CD4-positive, alpha-beta memory T cell (primary cell): ENCODE measurements at regions not wholly inside any gene's neighbourhood (a gene's known extent, or its start where the extent isn't known, plus 50 kb on each side); places are given as distances from the start of the nearest gene placed in this dataset.
A peak's percentile ranks its signal among the peaks of the same experiment; 100 is the strongest.

Experiments used
- CTCF ChIA-PET: fragments of 350-600 bp; sonication (Branson Sonifier 250); formaldehyde crosslinking; loops from one replicate; lab custom pipeline; 2021; ENCODE audit warnings: inconsistent platforms; ENCODE audit not compliant: partially characterized antibody; lab: Charles Lee
- POLR2A ChIA-PET: fragments of 350-600 bp; sonication (Branson Sonifier 250); formaldehyde crosslinking; loops from one replicate; lab custom pipeline; 2021; ENCODE audit not compliant: partially characterized antibody; lab: Charles Lee
- DNase-seq, 5 donors: peaks; one replicate each; pipeline versions ENCODE4 v3.0.0 to v3.0.0-alpha.2; 2020 to 2022; ENCODE audit warnings: mixed read lengths in 1 of 5
- H3K27ac ChIP-seq: one replicate; pipeline ENCODE4 v1.7.0; 2013; ENCODE audit warnings: low read depth, low read length
- H3K27me3 ChIP-seq: 2 replicates; pipeline ENCODE4 v1.7.0; 2013; ENCODE audit warnings: mild to moderate bottlenecking, low read length, moderate library complexity; ENCODE audit not compliant: insufficient read depth
- H3K36me3 ChIP-seq: 2 replicates; pipeline ENCODE4 v1.7.0; 2013; ENCODE audit warnings: mild to moderate bottlenecking, low read length, moderate library complexity; ENCODE audit not compliant: insufficient read depth
- H3K4me1 ChIP-seq: 2 replicates; pipeline ENCODE4 v1.7.0; 2013; ENCODE audit warnings: mild to moderate bottlenecking, low read length, moderate library complexity; ENCODE audit not compliant: insufficient read depth
- H3K4me3 ChIP-seq, 2 donors: one replicate each; pipeline ENCODE4 v1.7.0; 2013; ENCODE audit warnings: low read length in 2 of 2, mild to moderate bottlenecking in 1 of 2
- H3K9me3 ChIP-seq, 2 donors: one replicate each; pipeline ENCODE4 v1.7.0; 2013; ENCODE audit warnings: low read length in 2 of 2, control low read depth in 1 of 2; ENCODE audit not compliant: control insufficient read depth in 1 of 2
- H3K27ac Mint-ChIP-seq, 7 donors: one replicate each; pipeline ENCODE4 v1.8.0; 2020 to 2021; ENCODE audit warnings: mixed read lengths in 7 of 7, mild to moderate bottlenecking in 6 of 7, inconsistent platforms in 3 of 7, moderate library complexity in 3 of 7
- H3K27me3 Mint-ChIP-seq, 2 donors: one replicate each; pipeline ENCODE4 v1.8.0; 2020 to 2021; ENCODE audit warnings: mixed read lengths in 2 of 2
- H3K36me3 Mint-ChIP-seq, 2 donors: one replicate each; pipeline ENCODE4 v1.8.0; 2020 to 2021; ENCODE audit warnings: mixed read lengths in 2 of 2, inconsistent platforms in 1 of 2, mild to moderate bottlenecking in 1 of 2
- H3K4me1 Mint-ChIP-seq, 4 donors: one replicate each; pipeline ENCODE4 v1.8.0; 2020 to 2021; ENCODE audit warnings: mixed read lengths in 4 of 4, mild to moderate bottlenecking in 1 of 4
- H3K4me3 Mint-ChIP-seq, 8 donors: one replicate each; pipeline ENCODE4 v1.8.0; 2020 to 2021; ENCODE audit warnings: mixed read lengths in 8 of 8, mild to moderate bottlenecking in 7 of 8, moderate library complexity in 6 of 8, inconsistent platforms in 3 of 8
- H3K9me3 Mint-ChIP-seq, 8 donors: one replicate each; pipeline ENCODE4 v1.8.0; 2020 to 2021; ENCODE audit warnings: mixed read lengths in 8 of 8, mild to moderate bottlenecking in 5 of 8, inconsistent platforms in 3 of 8, moderate library complexity in 1 of 8
- intact Hi-C: fragments of 100-400 bp; cut with micrococcal nuclease; formaldehyde crosslinking; loops from one replicate; pipeline ENCODE4 v1.15.1; 2023

DNA sequence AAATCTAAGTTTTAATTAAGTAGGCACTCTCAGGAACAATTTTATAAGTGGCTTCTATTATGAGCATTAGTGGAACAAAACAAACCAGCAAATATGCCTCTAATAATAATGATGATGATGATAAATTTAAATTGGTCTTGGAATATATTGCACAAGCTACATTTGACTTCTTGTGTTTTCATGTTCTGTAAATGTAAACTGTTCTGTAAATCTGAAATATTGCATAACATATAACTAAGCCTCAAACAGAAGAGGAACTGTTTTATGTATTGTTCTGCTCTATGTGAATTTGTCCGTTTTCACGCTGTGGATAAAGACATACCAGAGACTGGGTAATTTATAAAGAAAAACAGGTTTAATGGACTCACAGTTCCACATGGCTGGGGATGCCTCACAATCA lies 625.2 kb upstream of the CELF2 start:
- ChIA-PET POLR2A (no interaction called here), CTCF (interaction anchor here (1.7 kb wide), 1 partner anchor 12 kb away, joined by 3 read pairs; no protein-coding TSS in a partner anchor)
- H3K9me3 ChIP-seq: no peaks in the 10 kb centered on the region
- H3K27ac Mint-ChIP-seq: no peak overlapping the region
- H3K4me1 Mint-ChIP-seq: no peaks in the 10 kb centered on the region
- H3K36me3 Mint-ChIP-seq: no peaks in the 10 kb centered on the region
- H3K4me1 ChIP-seq: no peaks in the 10 kb centered on the region
- peaks cover 0 to 7% of the 10 kb centered on the region in 2 donors for H3K27me3 Mint-ChIP-seq
- H3K4me3 Mint-ChIP-seq: no peak overlapping the region
- intact Hi-C loops: no loop called here
- no peaks in the 10 kb centered on the region for H3K27me3 ChIP-seq
- peaks cover 0 to 2% (median 0%) of the 10 kb centered on the region in 8 donors for H3K9me3 Mint-ChIP-seq
- no peak overlapping the region for H3K4me3 ChIP-seq
- no peaks in the 10 kb centered on the region for H3K36me3 ChIP-seq
- no peak overlapping the region for H3K27ac ChIP-seq
- no peak for DNase-seq

DNA sequence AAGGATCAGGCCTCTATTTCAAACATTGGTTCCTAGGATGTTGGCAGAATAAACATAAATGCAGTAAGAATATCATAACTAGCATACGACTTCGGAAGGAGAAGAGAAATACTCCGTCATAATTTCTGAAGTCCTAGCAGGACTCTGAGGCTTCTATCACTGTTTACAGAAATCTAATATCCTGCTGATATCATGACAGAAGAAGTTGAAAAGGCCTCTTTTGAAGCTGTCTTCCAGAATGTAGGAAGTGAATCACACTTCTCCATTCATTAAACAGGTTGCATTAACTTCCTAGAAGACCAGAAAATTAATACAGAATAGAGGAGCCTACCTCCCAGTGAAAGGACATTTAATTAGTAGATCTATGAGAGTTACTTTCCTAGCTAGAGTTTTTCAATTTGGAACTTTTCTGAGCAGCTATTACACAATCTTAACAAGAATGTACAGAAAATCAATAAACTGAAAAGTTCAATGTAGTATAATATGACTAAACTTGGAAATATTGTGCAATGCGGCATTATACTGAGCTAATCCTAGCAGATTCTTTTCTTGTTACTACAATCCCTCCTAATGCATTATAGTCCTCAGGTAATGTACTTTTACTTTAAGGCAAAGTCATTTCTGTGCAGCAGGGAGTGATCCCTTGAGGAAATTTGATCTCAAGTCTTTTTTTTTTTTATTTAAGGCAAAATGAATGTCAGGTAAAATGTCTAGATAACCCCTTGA lies 622.6 kb upstream of the CELF2 start:
- H3K9me3 ChIP-seq: no peaks in the 10 kb centered on the region
- no peak overlapping the region for H3K27ac ChIP-seq
- DNase-seq: no peak
- no peaks in the 10 kb centered on the region for H3K36me3 Mint-ChIP-seq
- no peak overlapping the region for H3K4me3 Mint-ChIP-seq
- H3K36me3 ChIP-seq: no peaks in the 10 kb centered on the region
- intact Hi-C loops: no loop called here
- H3K27ac Mint-ChIP-seq: no peak overlapping the region
- H3K4me1 Mint-ChIP-seq: no peaks in the 10 kb centered on the region
- no peaks in the 10 kb centered on the region for H3K4me1 ChIP-seq
- H3K27me3 ChIP-seq: no peaks in the 10 kb centered on the region
- no peak overlapping the region for H3K4me3 ChIP-seq
- H3K27me3 Mint-ChIP-seq: peaks cover 0 to 7% of the 10 kb centered on the region in 2 donors
- H3K9me3 Mint-ChIP-seq: no peaks in the 10 kb centered on the region
- CTCF ChIA-PET: no interaction called here
- POLR2A ChIA-PET: no interaction called here

- Histone ChIP-seq H3K27ac (no peak overlapping the region), H3K4me1 (no peaks in the 10 kb centered on the region), H3K36me3 (no peaks in the 10 kb centered on the region), H3K4me3 (no peak overlapping the region), H3K9me3 (no peaks in the 10 kb centered on the region), H3K27me3 (no peaks in the 10 kb centered on the region)
- DNase-seq: no peak
- CTCF ChIA-PET: no interaction called here
- Mint-ChIP-seq H3K4me1 (no peaks in the 10 kb centered on the region), H3K36me3 (no peaks in the 10 kb centered on the region), H3K4me3 (no peak overlapping the region), H3K9me3 (peaks cover 0 to under 1% (median 0%) of the 10 kb centered on the region in 8 donors), H3K27ac (no peak overlapping the region), H3K27me3 (peaks cover 0 to 7% of the 10 kb centered on the region in 2 donors)
- POLR2A ChIA-PET: no interaction called here
- intact Hi-C loops: no loop called here
Measured at GRCh38 chr10:10396601-10397000, 621.1 kb upstream of the CELF2 start.

DNA sequence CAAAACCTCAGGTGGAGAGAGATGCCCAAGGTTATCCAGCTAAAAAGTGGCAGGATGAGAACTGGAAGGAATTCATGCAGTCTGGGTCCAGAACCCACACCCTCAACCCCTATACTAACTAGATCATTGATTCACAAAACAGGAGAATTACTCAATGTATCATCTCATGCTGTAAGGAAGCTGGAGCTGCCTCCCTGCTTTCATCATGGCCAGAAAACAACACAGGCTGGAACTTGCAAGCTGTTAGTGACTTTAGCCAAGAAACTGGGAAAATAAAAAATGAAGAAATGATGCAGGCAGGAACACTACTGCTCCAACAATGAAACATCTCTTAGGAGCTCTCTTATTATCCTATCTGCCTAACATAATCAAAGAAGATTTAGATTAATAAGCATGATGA lies 619.8 kb upstream of the CELF2 start:
- no peak overlapping the region for H3K4me3 ChIP-seq
- H3K36me3 Mint-ChIP-seq: no peaks in the 10 kb centered on the region
- ChIA-PET POLR2A (no interaction called here), CTCF (no interaction called here)
- H3K36me3 ChIP-seq: no peaks in the 10 kb centered on the region
- DNase-seq: no peak
- H3K4me3 Mint-ChIP-seq: no peak overlapping the region
- no peaks in the 10 kb centered on the region for H3K27me3 ChIP-seq
- no peak overlapping the region for H3K27ac Mint-ChIP-seq
- no peaks in the 10 kb centered on the region for H3K4me1 ChIP-seq
- no peak overlapping the region for H3K27ac ChIP-seq
- peaks cover 0 to 4% (median 0%) of the 10 kb centered on the region in 8 donors for H3K9me3 Mint-ChIP-seq
- peaks cover 0 to 10% of the 10 kb centered on the region in 2 donors for H3K27me3 Mint-ChIP-seq
- H3K4me1 Mint-ChIP-seq: no peaks in the 10 kb centered on the region
- intact Hi-C loops: no loop called here
- no peaks in the 10 kb centered on the region for H3K9me3 ChIP-seq

GRCh38 chr10:10403762-10404161 lies 613.9 kb upstream of the CELF2 start:
- Histone ChIP-seq H3K27ac (no peak overlapping the region), H3K9me3 (no peaks in the 10 kb centered on the region), H3K36me3 (no peaks in the 10 kb centered on the region), H3K4me1 (no peaks in the 10 kb centered on the region), H3K27me3 (no peaks in the 10 kb centered on the region), H3K4me3 (no peak overlapping the region)
- POLR2A ChIA-PET: no interaction called here
- CTCF ChIA-PET: no interaction called here
- Mint-ChIP-seq H3K9me3 (peaks cover 0 to 4% (median 0%) of the 10 kb centered on the region in 8 donors), H3K27ac (no peak overlapping the region), H3K27me3 (peaks cover 2 to 8% of the 10 kb centered on the region in 2 donors), H3K4me1 (no peaks in the 10 kb centered on the region), H3K36me3 (no peaks in the 10 kb centered on the region), H3K4me3 (no peak overlapping the region)
- intact Hi-C loops: no loop called here
- no peak for DNase-seq

DNA sequence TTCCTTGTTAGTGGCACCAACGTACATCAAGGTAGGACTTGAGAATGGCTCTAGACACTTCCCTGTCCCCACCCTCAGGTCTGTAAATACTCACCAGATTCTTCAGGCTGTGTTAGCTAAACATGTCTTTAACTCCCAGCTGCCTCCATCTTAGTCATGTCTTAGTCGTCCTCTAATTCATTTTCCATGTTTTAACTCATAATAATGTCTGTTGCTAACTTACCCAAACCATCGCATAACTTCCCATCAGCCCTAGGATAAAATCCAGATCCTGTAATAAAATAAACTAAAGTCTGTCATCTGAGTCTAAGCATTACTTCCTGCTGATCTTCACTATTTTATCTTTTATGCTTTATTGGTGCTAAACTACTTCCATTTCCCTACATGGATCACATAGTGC lies 600.0 kb upstream of the CELF2 start:
- intact Hi-C loops: no loop called here
- H3K4me1 Mint-ChIP-seq: peaks cover 0 to 16% (median 7%) of the 10 kb centered on the region in 4 donors
- H3K27ac Mint-ChIP-seq: peak overlapping the region in 1 of 7 donors; percentile 1
- ChIA-PET CTCF (no interaction called here), POLR2A (no interaction called here)
- H3K27me3 Mint-ChIP-seq: peaks cover 0 to 3% of the 10 kb centered on the region in 2 donors
- H3K9me3 Mint-ChIP-seq: no peaks in the 10 kb centered on the region
- H3K4me1 ChIP-seq: peaks cover 6% of the 10 kb centered on the region
- H3K9me3 ChIP-seq: no peaks in the 10 kb centered on the region
- H3K27ac ChIP-seq: no peak overlapping the region
- H3K27me3 ChIP-seq: no peaks in the 10 kb centered on the region
- no peak overlapping the region for H3K4me3 ChIP-seq
- H3K4me3 Mint-ChIP-seq: no peak overlapping the region
- H3K36me3 ChIP-seq: no peaks in the 10 kb centered on the region
- no peak for DNase-seq
- H3K36me3 Mint-ChIP-seq: no peaks in the 10 kb centered on the region

DNA sequence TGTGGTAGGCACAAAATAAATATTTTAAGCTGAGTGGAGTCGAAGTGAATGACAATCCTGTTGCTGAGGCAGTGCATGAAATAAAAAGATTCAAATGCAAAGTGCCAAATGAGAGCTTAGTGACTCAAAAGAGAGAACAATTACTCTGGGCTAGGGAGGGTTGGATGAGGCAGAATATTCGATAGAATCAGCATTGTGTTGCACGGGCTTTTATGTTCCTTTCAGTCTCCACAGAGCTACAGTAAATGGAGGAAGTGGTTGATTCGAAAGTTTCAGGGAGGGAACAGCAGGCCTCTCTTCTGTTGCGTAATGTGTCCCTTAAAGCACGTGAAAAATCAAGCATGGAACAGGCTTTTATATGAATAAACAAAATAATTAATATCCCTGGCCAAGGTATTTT lies 599.3 kb upstream of the CELF2 start:
- Mint-ChIP-seq H3K9me3 (no peaks in the 10 kb centered on the region), H3K4me1 (peaks cover 0 to 16% (median 7%) of the 10 kb centered on the region in 4 donors), H3K36me3 (no peaks in the 10 kb centered on the region), H3K27ac (no peak overlapping the region), H3K4me3 (peak overlapping the region in 3 of 8 donors; percentile 4 to 37 (median 9)), H3K27me3 (peaks cover 0 to 3% of the 10 kb centered on the region in 2 donors)
- H3K27me3 ChIP-seq: no peaks in the 10 kb centered on the region
- peak in 1 of 5 donors; percentile 4 for DNase-seq
- ChIA-PET POLR2A (no interaction called here), CTCF (no interaction called here)
- H3K4me1 ChIP-seq: peaks cover 6% of the 10 kb centered on the region
- no peak overlapping the region for H3K27ac ChIP-seq
- no peak overlapping the region for H3K4me3 ChIP-seq
- intact Hi-C loops: no loop called here
- H3K36me3 ChIP-seq: no peaks in the 10 kb centered on the region
- no peaks in the 10 kb centered on the region for H3K9me3 ChIP-seq
